Body of pancreas (tissue), 4 donors: ENCODE measurements at regions not wholly inside any gene's neighbourhood (a gene's known extent, or its start where the extent isn't known, plus 50 kb on each side); places are given as distances from the start of the nearest gene placed in this dataset.

ENCODE experiments used
- CTCF ChIP-seq, 7 experiments: fragments of 450-650 bp in 4 of 7; fragments of 200-600 bp in 3 of 7; sonication (generic) in 3 of 7; IDR thresholded peaks; one replicate each; pipeline ENCODE4 v1.5.1; 2016 to 2019; ENCODE audit warnings: antibody characterized with exemption in 7 of 7
- POLR2A ChIP-seq, 3 donors: fragments of 450-650 bp; IDR thresholded peaks; one replicate each; pipeline ENCODE4 v1.6.1; 2016; ENCODE audit warnings: antibody characterized with exemption in 3 of 3, mild to moderate bottlenecking in 2 of 3

- no peak for TF ChIP-seq CTCF (IDR thresholded peaks at IDR 0.05)
- no peak for TF ChIP-seq POLR2A (IDR thresholded peaks at IDR 0.05)
Measured at GRCh38 chr17:13374203-13375143, 227.3 kb downstream of the HS3ST3A1 start.
